GM04504 (cell line): ENCODE measurements at regions not wholly inside any gene's neighbourhood (a gene's known extent, or its start where the extent isn't known, plus 50 kb on each side); places are given as distances from the start of the nearest gene placed in this dataset.
"Not testable (repeated sequence)": the region's sequence is repeated elsewhere in the genome, so short reads cannot be mapped to it uniquely, and the experiment has no call there.

Experiments
- DNase-seq: peaks from one replicate; pipeline ENCODE4 v3.0.0-alpha.2; 2012; ENCODE audit warnings: low read depth

- no peak for DNase-seq
These were observed 149.8 kb upstream of the ANKRD55 start for GRCh38 chr5:56382896-56383295.

- no peak for DNase-seq
These were observed 144.4 kb upstream of the ANKRD55 start for GRCh38 chr5:56377573-56377972.

- no peak for DNase-seq
These were observed 143.0 kb upstream of the ANKRD55 start for GRCh38 chr5:56376128-56376527.

GRCh38 chr5:56375011-56375410 is 141.9 kb upstream of the ANKRD55 start:
- DNase-seq = no peak

- not testable (repeated sequence) for DNase-seq
These were observed 139.4 kb upstream of the ANKRD55 start for GRCh38 chr5:56372491-56372890.

- DNase-seq = no peak
These were observed 136.3 kb upstream of the ANKRD55 start for GRCh38 chr5:56369361-56369811.

GRCh38 chr5:56367748-56368147 is 134.6 kb upstream of the ANKRD55 start:
- DNase-seq = no peak

GRCh38 chr5:56366986-56367385 is 133.9 kb upstream of the ANKRD55 start:
- DNase-seq = no peak

GRCh38 chr5:56361398-56361797 is 128.3 kb upstream of the ANKRD55 start:
- DNase-seq = no peak

- no peak for DNase-seq
These were observed 127.7 kb upstream of the ANKRD55 start for GRCh38 chr5:56360816-56361215.

GRCh38 chr5:56359809-56360685 is 126.9 kb upstream of the ANKRD55 start:
- DNase-seq = no peak

GRCh38 chr5:56358703-56359681 is 125.9 kb upstream of the ANKRD55 start:
- DNase-seq = no peak

GRCh38 chr5:56358046-56358445 is 124.9 kb upstream of the ANKRD55 start:
- no peak for DNase-seq

GRCh38 chr5:56357426-56357825 is 124.3 kb upstream of the ANKRD55 start:
- DNase-seq = no peak

GRCh38 chr5:56356836-56357160 is 123.7 kb upstream of the ANKRD55 start:
- DNase-seq = no peak

- no peak for DNase-seq
These were observed 123.1 kb upstream of the ANKRD55 start for GRCh38 chr5:56356121-56356835.

GRCh38 chr5:56354836-56355235 is 121.7 kb upstream of the ANKRD55 start:
- no peak for DNase-seq

GRCh38 chr5:56352808-56353590 is 119.9 kb upstream of the ANKRD55 start:
- no peak for DNase-seq

GRCh38 chr5:56350597-56351170 is 117.6 kb upstream of the ANKRD55 start:
- DNase-seq = peak; percentile 60

- DNase-seq = no peak
These were observed 117.0 kb upstream of the ANKRD55 start for GRCh38 chr5:56350011-56350596.

GRCh38 chr5:56349461-56349860 is 116.3 kb upstream of the ANKRD55 start:
- DNase-seq = no peak
